Activated CD4-positive, alpha-beta T cell treated with anti-CD3 and anti-CD28 coated beads, Interleukin-2, amount 50 U/mL, for 24 hours (primary cell): ENCODE measurements at regions not wholly inside any gene's neighbourhood (a gene's known extent, or its start where the extent isn't known, plus 50 kb on each side); places are given as distances from the start of the nearest gene placed in this dataset.
"Not testable (repeated sequence)": the region's sequence is repeated elsewhere in the genome, so short reads cannot be mapped to it uniquely, and the experiment has no call there.

ENCODE experiments used
- DNase-seq, 2 donors: peaks; one replicate each; pipeline ENCODE4 v3.0.0-alpha.2; 2020; ENCODE audit warnings: low read depth in 1 of 2, low spot score in 1 of 2

GRCh38 chr20:56916345-56916622, 287.2 kb downstream of the TFAP2C start:
- DNase-seq = no peak

GRCh38 chr20:56920041-56920440, 290.9 kb downstream of the TFAP2C start:
- DNase-seq = not testable (repeated sequence)

- no peak for DNase-seq
These were observed 293.4 kb downstream of the TFAP2C start for GRCh38 chr20:56922497-56922896.

- no peak for DNase-seq
These were observed 295.4 kb downstream of the TFAP2C start for GRCh38 chr20:56924292-56925081.

- DNase-seq = no peak
These were observed 296.1 kb downstream of the TFAP2C start for GRCh38 chr20:56925082-56925830.

- DNase-seq = no peak
These were observed 296.7 kb downstream of the TFAP2C start for GRCh38 chr20:56925831-56926170.

GRCh38 chr20:56926501-56926900, 297.4 kb downstream of the TFAP2C start:
- no peak for DNase-seq

- no peak for DNase-seq
These were observed 298.0 kb downstream of the TFAP2C start for GRCh38 chr20:56927127-56927526.

GRCh38 chr20:56928007-56928406, 298.9 kb downstream of the TFAP2C start:
- DNase-seq = no peak

GRCh38 chr20:56929606-56930005, 300.5 kb downstream of the TFAP2C start:
- DNase-seq = no peak

GRCh38 chr20:56930876-56931275, 301.8 kb downstream of the TFAP2C start:
- DNase-seq = no peak

- no peak for DNase-seq
These were observed 303.6 kb downstream of the TFAP2C start for GRCh38 chr20:56932575-56933330.

- no peak for DNase-seq
These were observed 304.2 kb downstream of the TFAP2C start for GRCh38 chr20:56933331-56933698.

GRCh38 chr20:56934888-56935287, 305.8 kb downstream of the TFAP2C start:
- no peak for DNase-seq

- no peak for DNase-seq
These were observed 311.4 kb downstream of the TFAP2C start for GRCh38 chr20:56940466-56940865.

- DNase-seq = no peak
These were observed 312.1 kb downstream of the TFAP2C start for GRCh38 chr20:56941101-56941686.

- no peak for DNase-seq
These were observed 315.1 kb downstream of the TFAP2C start for GRCh38 chr20:56943946-56944945.

- DNase-seq = no peak
These were observed 316.0 kb downstream of the TFAP2C start for GRCh38 chr20:56945057-56945456.

- no peak for DNase-seq
These were observed 316.8 kb downstream of the TFAP2C start for GRCh38 chr20:56945901-56946300.

GRCh38 chr20:56949318-56949717, 317.1 kb downstream of the BMP7 start:
- DNase-seq = no peak
